TTC549 (cell line): ENCODE measurements at regions not wholly inside any gene's neighbourhood (a gene's known extent, or its start where the extent isn't known, plus 50 kb on each side); places are given as distances from the start of the nearest gene placed in this dataset.
"Not testable (repeated sequence)": the region's sequence is repeated elsewhere in the genome, so short reads cannot be mapped to it uniquely, and the experiment has no call there.

Source experiments
- FAIRE-seq: peaks from 2 replicates; lab custom pipeline; 2012; peaks lifted over from hg19 to GRCh38; lab: Jason Lieb, UNC

DNA sequence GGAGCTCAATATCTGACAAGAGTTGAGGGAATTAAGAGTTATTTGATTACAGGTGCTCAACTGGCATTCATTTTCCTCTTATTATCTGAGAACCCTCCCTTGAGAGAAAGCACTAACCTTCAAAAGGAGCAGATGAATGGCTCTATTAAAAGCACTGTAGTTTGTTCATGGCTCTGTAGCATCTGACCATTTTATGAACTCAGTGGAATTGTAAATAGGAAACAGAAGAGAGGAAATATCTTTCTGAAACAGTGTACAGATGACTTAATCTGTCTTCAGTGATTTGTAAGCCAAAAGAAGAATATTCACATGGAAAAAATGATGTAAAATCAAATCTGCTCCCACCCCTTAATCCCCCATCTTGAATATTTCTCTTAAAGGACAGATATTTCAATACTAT is 810.4 kb upstream of the GRAMD2B start:
- no peak for FAIRE-seq

- FAIRE-seq, result no peak
Measured at GRCh38 chr5:125630237-125630636, 793.0 kb upstream of the GRAMD2B start.

DNA sequence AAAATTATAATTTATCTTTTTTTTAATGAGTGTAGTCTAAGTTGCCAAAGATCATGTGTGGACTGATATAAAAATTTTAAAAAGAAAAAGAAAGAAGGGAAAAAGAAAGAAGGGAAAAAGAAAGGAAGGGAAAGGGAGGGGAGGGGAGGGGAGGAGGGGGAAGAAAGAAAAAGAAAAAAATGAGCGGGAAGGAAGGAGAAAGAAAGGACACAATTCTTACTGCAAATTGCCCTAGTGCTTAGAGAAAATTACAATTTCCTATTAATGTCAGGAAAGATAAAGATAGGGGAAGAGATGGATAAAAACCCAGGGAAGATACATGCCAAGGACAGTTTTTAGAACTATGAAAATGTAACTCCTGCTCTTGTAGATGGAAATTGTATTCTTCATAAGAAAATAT is 789.7 kb upstream of the GRAMD2B start:
- FAIRE-seq, result no peak

GRCh38 chr5:125634216-125634835 is 788.9 kb upstream of the GRAMD2B start:
- FAIRE-seq, result no peak

DNA sequence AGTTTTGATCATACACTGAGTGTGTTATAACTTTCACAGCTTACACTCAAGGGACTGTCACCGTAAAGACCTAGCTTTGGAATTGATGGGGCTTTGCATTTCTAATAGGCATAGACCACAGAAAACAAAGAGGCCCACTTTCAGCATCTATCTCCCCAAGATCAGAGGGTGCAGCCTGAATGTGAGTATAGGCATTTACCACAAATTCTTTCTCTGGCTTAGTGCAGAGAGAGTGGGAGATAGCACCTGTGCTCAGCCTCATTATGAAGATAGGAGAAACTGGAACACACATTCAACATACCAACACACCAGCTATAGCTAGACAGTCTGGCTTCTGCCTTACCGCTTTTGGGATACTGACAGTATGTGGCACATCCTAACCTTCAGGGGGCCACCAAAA is 783.4 kb upstream of the GRAMD2B start:
- no peak for FAIRE-seq

DNA sequence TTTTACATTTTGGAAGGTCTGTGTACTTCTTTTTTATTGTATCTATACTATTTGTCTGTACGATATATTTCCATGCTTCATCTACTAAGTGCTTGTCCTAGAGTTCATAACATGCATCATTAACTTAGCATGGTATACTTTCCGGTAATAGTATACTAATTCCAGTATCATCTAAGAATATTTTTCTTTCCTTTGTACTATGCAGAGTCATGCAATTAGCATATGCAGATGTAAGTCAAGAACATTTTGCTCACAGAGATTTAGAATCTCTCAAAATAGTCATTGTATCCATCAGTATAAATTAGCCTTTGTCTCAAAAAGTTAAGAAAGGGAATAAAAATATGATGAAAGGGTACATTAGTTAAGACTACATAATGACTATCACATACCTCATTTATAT is 770.4 kb upstream of the GRAMD2B start:
- no peak for FAIRE-seq

DNA sequence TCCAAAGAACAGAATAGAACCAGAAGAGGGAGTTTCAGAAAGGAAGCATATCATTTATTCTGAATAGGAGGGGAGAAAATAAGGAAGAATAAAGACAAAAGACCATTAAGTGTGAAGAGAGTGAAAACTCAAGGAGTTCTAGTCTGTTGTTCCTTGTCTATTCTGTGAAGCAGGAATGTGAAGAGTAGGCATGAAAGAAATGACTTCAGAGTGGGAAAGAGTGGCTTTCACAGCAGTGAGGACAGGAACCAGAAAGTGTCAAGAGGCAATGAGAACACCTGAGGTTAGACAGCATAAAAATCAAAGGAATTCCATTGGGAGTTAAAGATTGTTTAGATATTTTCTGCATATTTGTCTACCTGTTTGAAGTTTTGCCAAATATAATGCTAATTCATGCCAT is 768.8 kb upstream of the GRAMD2B start:
- FAIRE-seq, result no peak

DNA sequence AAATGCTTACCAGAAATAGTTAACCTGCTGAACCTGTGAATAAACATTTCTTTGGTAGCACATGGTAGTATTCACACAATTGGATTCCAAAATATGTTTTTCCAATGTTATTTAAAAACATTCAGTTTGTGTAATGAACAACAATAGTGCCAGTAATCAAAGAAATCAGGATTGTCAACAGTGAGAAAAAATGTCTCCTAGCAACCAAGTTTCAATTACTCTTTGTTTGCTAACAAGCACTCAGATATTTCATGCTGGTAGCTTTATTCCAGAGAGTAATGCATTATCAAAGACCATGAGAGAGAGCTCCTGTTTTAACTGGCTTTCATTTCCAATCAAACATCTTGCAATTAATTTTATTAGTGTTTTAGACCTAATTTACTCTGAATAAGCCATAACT is 768.1 kb upstream of the GRAMD2B start:
- no peak for FAIRE-seq

- no peak for FAIRE-seq
Measured at GRCh38 chr5:125657936-125658335, 765.3 kb upstream of the GRAMD2B start.

GRCh38 chr5:125659316-125660023 is 763.7 kb upstream of the GRAMD2B start:
- FAIRE-seq, result no peak

DNA sequence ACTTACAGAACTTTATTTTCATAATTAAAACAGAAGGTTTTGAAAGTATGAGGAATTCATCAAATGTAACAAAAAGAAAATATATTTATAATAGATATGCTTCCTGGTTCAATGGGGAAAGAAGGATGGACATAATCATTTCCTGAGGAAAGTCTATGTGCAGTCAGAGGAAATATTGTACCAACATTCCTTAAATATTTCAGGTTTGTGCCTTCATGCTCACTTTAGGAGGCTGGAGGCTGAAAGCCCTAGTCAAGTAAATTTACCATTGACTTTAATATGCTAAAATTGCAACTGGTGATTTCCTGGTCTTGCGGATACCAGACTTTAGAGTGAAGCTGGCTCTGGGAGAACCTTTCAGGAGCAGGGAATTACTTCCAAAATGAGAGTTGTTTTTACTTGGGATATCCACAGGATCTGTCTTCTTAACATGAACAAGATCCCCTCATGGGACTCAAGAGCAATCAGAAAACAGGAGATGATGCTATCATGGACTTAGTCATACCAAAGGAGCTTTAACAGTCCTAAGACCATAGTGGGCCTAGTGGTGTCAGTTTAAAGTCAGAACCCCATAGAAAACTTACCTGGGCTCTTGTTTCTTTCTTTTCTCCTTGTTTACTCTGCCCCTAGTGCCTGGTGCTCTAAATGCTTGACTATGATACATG is 762.8 kb upstream of the GRAMD2B start:
- no peak for FAIRE-seq

GRCh38 chr5:125661584-125661983 is 761.6 kb upstream of the GRAMD2B start:
- FAIRE-seq, result no peak

- no peak for FAIRE-seq
Measured at GRCh38 chr5:125668884-125669283, 754.3 kb upstream of the GRAMD2B start.

- FAIRE-seq, result no peak
Measured at GRCh38 chr5:125673359-125673950, 749.8 kb upstream of the GRAMD2B start.

- FAIRE-seq, result no peak
Measured at GRCh38 chr5:125679522-125679921, 743.7 kb upstream of the GRAMD2B start.

- no peak for FAIRE-seq
Measured at GRCh38 chr5:125683669-125684068, 739.5 kb upstream of the GRAMD2B start.

GRCh38 chr5:125685771-125686170 is 737.4 kb upstream of the GRAMD2B start:
- FAIRE-seq, result no peak

GRCh38 chr5:125691738-125692530 is 731.3 kb upstream of the GRAMD2B start:
- FAIRE-seq, result not testable (repeated sequence)

GRCh38 chr5:125695996-125696655 is 727.1 kb upstream of the GRAMD2B start:
- no peak for FAIRE-seq

GRCh38 chr5:125696762-125697161 is 726.4 kb upstream of the GRAMD2B start:
- FAIRE-seq, result no peak

DNA sequence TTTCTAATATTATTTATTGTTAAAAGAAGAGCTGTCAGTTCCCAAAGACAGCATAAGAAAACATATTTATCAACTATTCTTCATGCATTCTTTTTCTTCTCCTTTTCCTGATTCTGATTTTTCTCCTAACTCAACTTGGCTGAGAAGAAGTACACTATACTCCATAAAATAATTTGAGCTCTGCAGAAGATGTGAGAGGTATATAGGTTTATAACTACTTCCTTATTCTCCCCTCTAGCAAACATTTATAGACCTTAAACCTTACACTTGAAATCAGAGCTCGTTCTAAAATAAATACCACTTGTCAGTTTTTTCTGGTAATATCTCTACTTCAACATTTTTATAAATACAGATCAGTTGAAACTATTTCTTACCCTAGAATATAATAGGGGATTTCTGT is 724.8 kb upstream of the GRAMD2B start:
- no peak for FAIRE-seq

DNA sequence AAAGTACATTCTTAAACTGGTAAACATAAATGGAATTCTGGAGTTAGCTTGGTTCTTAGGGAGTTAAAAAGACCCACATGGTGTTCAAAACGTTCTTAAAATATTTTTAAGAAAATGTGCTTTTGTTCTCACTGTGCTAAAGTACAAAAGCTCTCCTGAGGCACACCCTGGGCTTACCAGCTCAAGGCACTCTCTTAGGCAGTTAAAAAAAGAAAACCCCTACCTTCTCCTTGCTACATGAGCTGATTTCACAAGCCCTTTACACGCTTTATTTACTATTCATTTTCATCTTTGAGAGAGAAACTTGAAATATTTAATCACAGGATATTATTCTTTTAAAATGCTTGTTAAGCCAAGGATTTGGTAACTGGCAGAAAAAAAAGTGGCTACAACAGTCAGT is 723.3 kb upstream of the GRAMD2B start:
- FAIRE-seq, result no peak
